Activated CD4-positive, alpha-beta T cell treated with anti-CD3 and anti-CD28 coated beads for 48 hours (primary cell): ENCODE measurements at regions not wholly inside any gene's neighbourhood (a gene's known extent, or its start where the extent isn't known, plus 50 kb on each side); places are given as distances from the start of the nearest gene placed in this dataset.
"Not testable (repeated sequence)": the region's sequence is repeated elsewhere in the genome, so short reads cannot be mapped to it uniquely, and the experiment has no call there.

ENCODE experiments used
- DNase-seq: peaks from one replicate; pipeline ENCODE4 v3.0.0-alpha.2; 2020

DNA sequence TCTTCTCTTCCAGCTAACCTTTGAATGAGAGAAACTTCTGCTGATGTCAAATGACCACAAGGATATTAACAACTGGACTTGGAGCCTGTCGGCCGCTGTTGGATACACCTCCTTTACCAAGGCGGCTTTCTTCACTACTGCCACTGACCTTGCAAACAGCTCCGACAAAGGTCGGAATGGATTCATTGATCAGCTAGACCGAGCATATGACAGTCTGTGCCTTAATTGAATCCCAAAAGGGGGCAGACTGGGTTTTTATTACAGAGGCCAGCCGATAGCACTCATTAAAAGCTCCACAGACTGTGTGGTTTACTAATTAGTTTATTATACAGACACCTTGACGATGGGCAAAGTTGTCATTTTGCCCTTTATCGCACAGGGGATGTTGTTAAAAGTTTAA, 394.5 kb downstream of the RERGL start:
- no peak for DNase-seq

DNA sequence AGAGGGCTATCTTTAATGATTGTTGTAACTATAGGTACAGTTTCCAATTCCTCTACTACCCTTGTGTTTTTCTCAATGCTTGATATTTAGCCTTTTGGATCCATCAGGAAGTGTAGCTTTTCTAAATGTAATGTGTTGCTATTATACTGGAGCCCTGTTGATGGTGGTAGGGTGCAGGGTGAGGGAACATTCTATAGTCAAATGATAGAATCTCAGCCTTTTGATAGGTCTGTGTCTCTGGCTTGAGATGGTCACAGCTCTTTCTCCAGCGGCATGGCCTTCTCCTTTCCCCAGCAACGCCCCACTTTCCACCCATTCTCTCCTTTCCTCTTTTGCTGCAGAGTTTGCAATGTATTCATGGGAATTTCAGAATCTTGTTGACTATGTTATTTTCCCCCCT, 398.6 kb downstream of the RERGL start:
- no peak for DNase-seq

DNA sequence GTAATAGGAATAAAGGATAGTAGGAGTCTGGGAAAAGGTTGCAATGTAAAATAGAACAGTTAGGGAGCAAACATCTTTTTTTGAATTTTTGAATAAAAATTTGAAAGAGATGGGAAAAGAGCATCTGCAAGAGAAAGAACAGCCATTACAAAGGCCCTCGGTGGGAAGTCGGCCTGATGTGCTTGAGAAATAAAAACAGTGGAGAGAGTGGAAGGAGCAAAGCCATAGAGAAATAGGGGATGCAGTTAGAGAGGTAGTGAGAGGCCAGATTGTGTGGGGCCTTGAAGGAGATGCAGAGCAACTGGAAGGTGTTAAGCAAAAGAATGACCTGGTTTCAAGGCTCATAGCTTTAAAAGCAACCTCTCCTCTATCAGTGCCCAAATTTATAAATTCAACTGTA, 409.8 kb downstream of the RERGL start:
- no peak for DNase-seq

DNA sequence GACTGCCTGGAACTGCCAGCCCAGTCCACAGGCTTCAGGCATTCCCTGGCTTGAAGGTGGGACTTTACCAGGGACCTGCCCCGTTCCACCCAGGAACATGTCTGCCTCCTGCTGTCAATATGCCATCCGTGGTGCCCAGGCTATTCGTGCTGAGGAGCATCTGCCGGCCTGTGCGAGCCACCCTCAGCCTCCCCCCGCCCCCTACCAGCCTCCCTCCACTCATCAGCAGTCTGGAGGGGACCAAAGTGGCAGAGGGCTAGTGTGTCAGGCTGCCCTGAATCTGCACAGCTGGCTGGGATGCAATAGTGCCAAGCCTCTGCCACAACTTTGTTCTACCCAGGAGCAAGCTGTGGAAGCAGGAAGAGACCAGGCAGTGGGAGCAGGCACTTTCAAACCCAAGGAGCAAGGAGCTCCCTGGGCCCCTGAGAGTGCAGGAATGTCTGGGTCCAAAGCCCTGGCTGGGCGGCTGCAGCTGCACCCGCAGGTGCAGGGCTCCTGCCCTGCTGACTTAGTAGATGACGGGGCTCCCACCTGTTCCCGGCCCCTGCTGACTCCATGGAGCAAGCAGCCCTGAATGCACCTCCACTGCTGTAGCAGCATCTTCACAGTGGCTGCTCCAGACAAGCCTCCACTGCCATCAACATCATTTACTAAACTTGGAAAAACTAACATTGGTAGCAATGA, 423.2 kb downstream of the RERGL start:
- DNase-seq: no peak

GRCh38 chr12:17665839-17666238, 424.2 kb downstream of the RERGL start:
- DNase-seq: no peak

DNA sequence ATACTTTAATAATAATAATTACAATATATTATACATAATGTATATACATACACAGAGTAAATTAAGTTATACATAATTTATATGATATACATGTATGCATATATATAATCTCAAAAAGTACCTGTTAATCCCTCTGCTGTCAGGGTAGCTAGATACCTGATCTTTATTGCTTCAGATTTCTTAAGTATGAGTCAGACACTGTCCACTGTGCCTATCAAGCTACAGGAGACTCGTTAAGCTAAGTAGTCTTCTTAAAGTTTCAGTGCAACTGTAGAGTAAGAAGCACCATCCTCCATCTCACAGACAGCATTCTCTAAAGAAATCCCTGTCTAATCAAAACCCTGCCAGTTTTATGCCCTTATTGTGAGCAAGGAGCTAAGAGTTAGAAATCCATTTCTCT, 428.7 kb downstream of the RERGL start:
- DNase-seq: no peak

GRCh38 chr12:17652436-17652835, 437.6 kb downstream of the RERGL start:
- no peak for DNase-seq

DNA sequence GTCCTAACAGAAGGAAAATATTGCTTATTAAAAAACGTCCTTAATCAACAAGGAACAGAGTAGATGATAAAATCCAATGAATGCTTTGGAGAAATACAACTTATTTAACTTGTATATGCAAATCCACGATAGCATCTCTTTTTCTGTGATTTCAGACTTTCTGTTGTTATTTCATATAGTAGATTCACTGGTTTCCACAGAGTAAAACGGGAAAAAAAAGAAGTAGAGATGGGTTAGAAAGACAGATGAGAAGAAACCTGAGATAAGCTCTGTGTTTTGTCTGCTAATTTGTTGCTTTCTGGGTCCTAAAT, 447.7 kb downstream of the RERGL start:
- no peak for DNase-seq

GRCh38 chr12:17640615-17641014, 449.4 kb downstream of the RERGL start:
- no peak for DNase-seq

GRCh38 chr12:17618831-17619230, 471.2 kb downstream of the RERGL start:
- DNase-seq: no peak

DNA sequence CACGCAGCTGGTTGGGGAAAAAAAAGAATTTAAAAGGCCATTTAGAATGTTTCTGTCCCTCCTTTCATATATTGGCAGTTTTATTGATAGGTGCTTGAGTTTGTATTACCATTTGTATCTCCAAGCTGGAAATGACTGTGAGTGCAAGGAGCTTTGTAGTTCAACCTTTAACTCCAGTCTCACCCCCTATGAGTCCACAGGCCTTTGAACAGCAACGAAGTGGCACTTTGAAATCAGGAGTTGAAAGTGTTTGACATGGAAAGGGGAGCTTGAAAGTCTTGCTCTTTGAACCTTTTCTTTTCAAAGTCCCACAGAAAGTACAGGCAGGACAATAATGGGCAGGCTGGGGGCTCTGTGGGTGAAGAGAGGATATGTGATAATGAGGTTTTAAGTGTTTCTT, 480.3 kb downstream of the RERGL start:
- no peak for DNase-seq

- DNase-seq: no peak
Observed at GRCh38 chr12:17609153-17609552, 480.8 kb downstream of the RERGL start.

GRCh38 chr12:17595111-17595510, 494.9 kb downstream of the RERGL start:
- no peak for DNase-seq

- DNase-seq: no peak
Observed at GRCh38 chr12:17593715-17594406, 496.1 kb downstream of the RERGL start.

- DNase-seq: no peak
Observed at GRCh38 chr12:17592472-17592871, 497.5 kb downstream of the RERGL start.

DNA sequence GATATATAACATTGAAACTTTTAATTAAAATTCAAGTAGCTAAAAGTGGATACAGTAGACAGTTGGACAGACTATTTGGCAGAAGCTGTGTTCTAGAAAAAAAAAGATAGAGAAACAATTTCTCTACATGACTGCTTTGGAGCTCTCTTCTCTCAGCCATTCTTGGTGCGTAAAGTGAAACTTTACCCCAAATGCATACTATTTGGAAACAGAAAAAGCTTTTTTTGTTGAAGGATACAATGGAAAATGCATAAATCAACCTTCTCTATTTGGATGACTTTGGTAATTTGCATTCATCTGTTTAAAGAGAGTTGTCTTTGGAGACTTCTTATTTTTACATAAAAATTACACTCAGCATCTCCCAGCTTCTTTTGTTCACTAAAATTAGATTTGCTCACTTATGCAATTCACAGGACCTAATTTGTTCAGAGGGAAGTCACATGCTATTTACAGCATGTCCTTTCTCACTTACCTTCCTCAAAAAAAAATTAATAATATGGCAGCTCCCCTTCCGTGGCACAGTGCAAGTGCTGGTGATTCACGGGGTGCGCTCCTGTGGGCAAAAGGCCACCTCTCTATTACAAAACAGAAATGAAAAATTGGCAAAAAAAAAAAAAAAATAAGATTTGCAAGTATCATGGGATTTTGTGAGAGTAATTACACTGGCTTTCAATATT, 498.9 kb downstream of the RERGL start:
- no peak for DNase-seq

DNA sequence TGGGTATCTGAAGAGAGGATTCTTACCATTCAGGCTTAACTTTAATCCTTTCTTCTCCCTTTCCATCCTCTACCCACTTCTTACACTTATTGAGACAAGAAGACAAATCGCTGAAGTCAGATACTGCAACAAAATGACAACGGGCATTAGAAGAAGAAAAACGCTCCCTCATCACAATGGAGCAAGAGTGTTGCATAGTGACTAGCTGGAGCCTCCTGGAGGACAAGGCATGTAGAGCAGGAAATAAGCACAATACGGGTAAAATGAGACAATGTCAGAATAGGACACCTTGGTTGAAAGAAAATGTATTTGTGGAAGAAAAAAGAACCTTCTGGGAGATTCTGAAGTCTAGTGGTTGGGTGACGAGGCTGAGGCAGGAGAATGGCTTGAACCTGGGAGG, 501.0 kb downstream of the RERGL start:
- no peak for DNase-seq

DNA sequence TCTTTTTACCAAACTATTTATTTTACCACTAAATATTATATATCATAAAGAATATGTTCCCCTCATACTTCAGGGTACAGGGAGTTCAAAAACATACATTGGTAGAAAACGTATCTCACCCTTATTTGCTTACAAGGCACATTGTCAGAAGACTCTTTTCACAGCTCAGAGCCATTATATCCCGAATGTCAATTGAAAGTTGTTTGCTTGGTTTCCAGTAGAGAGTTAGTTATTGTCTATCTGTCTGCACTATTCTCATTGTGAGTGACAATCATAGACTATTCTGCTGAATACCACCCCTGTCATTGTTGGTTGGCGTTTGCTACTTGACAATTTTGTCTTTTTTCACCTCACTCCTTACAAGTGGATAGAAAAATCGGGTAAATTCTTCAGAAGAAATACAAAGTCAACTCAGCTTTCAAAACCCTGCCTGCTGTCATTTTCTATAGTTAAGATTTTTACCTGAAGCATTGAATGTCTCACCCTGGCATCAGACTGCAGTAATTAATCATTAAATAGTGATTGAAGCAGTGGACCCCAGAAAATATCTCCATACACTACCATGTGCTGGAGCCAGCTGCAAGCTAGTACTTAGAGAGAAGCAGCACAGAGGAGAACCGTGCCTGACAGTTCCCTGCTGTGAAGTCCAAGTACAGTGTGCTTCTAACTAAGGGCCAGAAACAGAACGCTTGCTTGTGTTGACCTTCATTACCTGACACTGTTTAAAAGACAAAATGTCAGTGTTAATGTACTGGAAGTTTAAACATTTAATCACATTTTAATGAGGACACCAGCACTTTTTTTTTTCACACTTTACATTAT, 510.6 kb downstream of the RERGL start:
- DNase-seq: no peak

DNA sequence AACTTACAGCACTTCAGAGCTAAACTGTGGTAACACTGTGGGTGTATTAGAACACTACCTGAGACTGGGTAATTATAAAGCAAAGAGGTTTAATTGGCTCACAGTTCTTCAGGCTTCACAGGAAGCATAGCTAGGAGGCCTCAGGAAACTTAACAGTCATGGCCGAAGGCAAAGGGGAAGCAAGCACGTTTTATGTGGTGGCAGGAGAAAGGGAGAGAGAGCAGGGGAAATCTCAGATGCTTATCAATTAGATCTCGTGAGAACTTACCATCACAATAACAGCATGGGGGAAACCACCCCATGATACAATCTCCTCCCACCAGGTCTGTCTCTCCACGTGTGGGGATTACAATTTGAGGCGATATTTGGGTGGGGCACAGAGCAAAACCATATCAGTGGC, 512.6 kb downstream of the RERGL start:
- DNase-seq: no peak

GRCh38 chr12:17572250-17572649, 517.7 kb downstream of the RERGL start:
- no peak for DNase-seq

DNA sequence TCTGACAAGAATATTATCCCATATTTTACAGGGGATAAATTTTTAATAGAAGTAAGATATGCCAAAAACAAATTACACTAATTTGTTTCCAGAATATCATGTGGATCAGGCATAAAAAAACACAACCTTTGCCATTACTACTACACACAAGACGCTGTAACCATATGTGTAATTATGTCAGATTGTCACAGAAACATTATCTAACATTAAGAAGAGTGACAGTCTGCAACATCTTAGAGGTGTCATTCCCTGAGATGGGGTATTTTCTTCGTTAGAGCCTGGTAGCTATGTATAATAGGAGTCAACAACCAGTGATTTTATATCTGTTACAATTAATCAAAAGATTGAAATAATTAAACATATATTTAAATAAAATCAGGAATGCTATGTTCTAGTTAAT, 518.9 kb downstream of the RERGL start:
- no peak for DNase-seq

DNA sequence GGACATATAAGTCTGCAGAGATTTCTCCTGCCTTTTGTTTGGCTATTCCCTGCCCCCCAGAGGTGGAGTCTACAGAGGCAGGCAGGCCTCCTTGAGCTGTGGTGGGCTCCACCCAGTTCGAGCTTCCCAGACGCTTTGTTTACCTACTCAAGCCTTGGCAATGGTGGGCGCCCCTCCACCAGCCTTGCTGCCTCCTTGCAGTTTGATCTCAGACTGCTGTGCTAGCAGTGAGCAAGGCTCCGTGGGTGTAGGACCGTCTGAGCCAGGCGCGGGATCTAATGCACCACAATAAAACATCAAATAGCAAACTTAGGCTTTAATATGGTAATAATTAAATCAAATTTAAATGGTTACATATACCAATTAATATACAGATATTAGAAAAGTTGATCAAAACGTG, 525.4 kb downstream of the RERGL start:
- not testable (repeated sequence) for DNase-seq

DNA sequence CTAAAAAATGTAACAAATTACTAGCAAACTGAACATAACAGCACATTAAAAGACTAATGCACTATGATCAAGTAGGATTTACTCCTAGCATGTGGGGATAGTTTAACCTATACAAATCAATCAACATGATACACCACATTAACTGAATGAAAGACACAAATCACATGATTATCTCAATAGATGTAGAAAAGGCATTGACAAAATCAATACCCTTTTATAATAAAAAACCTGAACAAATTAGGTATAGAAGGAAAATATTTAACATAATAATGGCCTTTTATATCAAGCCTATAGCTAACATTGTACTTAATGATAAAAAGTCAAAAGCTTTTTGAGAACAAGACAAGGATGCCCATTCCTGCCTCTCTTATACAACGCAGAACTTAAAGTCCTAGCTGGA, 540.0 kb downstream of the RERGL start:
- DNase-seq: no peak

GRCh38 chr12:17540921-17541320, 549.1 kb downstream of the RERGL start:
- DNase-seq: no peak
